GM10266 (cell line): ENCODE measurements at regions not wholly inside any gene's neighbourhood (a gene's known extent, or its start where the extent isn't known, plus 50 kb on each side); places are given as distances from the start of the nearest gene placed in this dataset.
"Not testable (repeated sequence)": the region's sequence is repeated elsewhere in the genome, so short reads cannot be mapped to it uniquely, and the experiment has no call there.

ENCODE experiments used
- DNase-seq: peaks from one replicate; pipeline ENCODE4 v3.0.0; 2012; ENCODE audit errors: extremely low spot score
- CTCF ChIP-seq: IDR thresholded peaks from 2 replicates; pipeline ENCODE4 v1.5.1; 2012; ENCODE audit warnings: mild to moderate bottlenecking, low read depth; ENCODE audit not compliant: control insufficient read depth, insufficient read depth; ENCODE audit errors: missing control alignments

- no peak for DNase-seq
- no peak for TF ChIP-seq CTCF
Measured at GRCh38 chr7:37545619-37546534, 97.2 kb upstream of the ELMO1 start.

GRCh38 chr7:37546677-37547076 lies 98.0 kb upstream of the ELMO1 start:
- no peak for TF ChIP-seq CTCF

GRCh38 chr7:37549076-37549931 lies 100.6 kb upstream of the ELMO1 start:
- no peak for TF ChIP-seq CTCF
- DNase-seq = no peak

More at GRCh38 chr7:37546677-37547076, 98.0 kb upstream of the ELMO1 start:
- no peak for DNase-seq

GRCh38 chr7:37550426-37550825 lies 101.8 kb upstream of the ELMO1 start:
- TF ChIP-seq CTCF = no peak
- no peak for DNase-seq

GRCh38 chr7:37550872-37551271 lies 102.2 kb upstream of the ELMO1 start:
- no peak for TF ChIP-seq CTCF
- DNase-seq = no peak

GRCh38 chr7:37552030-37552429 lies 103.4 kb upstream of the ELMO1 start:
- no peak for DNase-seq
- no peak for TF ChIP-seq CTCF

GRCh38 chr7:37552439-37552838 lies 103.8 kb upstream of the ELMO1 start:
- DNase-seq = not testable (repeated sequence)
